ENCODE measurements at regions not wholly inside any gene's neighbourhood (a gene's known extent, or its start where the extent isn't known, plus 50 kb on each side); places are given as distances from the start of the nearest gene placed in this dataset.

DNA sequence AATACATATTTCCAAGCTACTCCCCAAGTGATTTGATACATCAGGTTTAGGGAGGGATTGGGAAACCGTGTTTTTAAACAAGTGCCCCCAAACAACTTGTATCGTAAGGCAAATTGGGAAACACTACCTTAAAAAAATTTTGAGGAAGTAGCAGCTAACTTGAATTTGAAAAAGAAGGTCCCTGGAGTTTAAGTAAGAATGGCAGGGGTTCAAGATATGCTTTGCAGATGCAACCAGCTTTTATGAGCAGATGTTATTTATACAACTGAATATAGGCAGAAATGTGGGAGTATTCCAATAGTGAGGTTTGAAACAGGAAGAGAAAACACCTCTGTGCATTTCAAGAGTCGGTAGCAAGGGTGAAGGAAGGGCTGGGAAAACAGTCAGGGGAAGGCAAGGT is 139.6 kb downstream of the IL20RB start:
- no peak for TF ChIP-seq EZH2 (IDR thresholded peaks at IDR 0.05; ENCODE audit: borderline replicate concordance, insufficient read depth, low read length, poor library complexity, severe bottlenecking)
- TF ChIP-seq, protein P1, sequence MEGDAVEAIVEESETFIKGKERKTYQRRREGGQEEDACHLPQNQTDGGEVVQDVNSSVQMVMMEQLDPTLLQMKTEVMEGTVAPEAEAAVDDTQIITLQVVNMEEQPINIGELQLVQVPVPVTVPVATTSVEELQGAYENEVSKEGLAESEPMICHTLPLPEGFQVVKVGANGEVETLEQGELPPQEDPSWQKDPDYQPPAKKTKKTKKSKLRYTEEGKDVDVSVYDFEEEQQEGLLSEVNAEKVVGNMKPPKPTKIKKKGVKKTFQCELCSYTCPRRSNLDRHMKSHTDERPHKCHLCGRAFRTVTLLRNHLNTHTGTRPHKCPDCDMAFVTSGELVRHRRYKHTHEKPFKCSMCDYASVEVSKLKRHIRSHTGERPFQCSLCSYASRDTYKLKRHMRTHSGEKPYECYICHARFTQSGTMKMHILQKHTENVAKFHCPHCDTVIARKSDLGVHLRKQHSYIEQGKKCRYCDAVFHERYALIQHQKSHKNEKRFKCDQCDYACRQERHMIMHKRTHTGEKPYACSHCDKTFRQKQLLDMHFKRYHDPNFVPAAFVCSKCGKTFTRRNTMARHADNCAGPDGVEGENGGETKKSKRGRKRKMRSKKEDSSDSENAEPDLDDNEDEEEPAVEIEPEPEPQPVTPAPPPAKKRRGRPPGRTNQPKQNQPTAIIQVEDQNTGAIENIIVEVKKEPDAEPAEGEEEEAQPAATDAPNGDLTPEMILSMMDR (IDR thresholded peaks at IDR 0.05; ENCODE audit: poor library complexity, severe bottlenecking): no peak

Data from neural cell (in vitro differentiated cells).